Type B pancreatic cell (in vitro differentiated cells): ENCODE measurements at regions not wholly inside any gene's neighbourhood (a gene's known extent, or its start where the extent isn't known, plus 50 kb on each side); places are given as distances from the start of the nearest gene placed in this dataset.

ENCODE experiments used
- DNase-seq: peaks from one replicate; pipeline ENCODE4 v3.0.0; 2021; ENCODE audit warnings: mixed read lengths; ENCODE audit not compliant: unreplicated experiment; ENCODE audit errors: extremely low spot score
- H3K27ac Mint-ChIP-seq: 2 replicates; pipeline ENCODE4 v1.8.0; 2021; ENCODE audit warnings: mild to moderate bottlenecking, mixed read lengths
- H3K27me3 Mint-ChIP-seq: 2 replicates; pipeline ENCODE4 v1.8.0; 2021; ENCODE audit warnings: mixed read lengths
- H3K36me3 Mint-ChIP-seq: 2 replicates; pipeline ENCODE4 v1.8.0; 2021; ENCODE audit warnings: mixed read lengths
- H3K4me1 Mint-ChIP-seq: one replicate; pipeline ENCODE4 v1.8.0; 2021; ENCODE audit warnings: mixed read lengths; ENCODE audit not compliant: unreplicated experiment
- H3K4me3 Mint-ChIP-seq: 2 replicates; pipeline ENCODE4 v1.8.0; 2021; ENCODE audit warnings: mild to moderate bottlenecking, mixed read lengths
- H3K9me3 Mint-ChIP-seq: 2 replicates; pipeline ENCODE4 v1.8.0; 2021; ENCODE audit warnings: mixed read lengths
- CTCF ChIP-seq: fragments of 200-600 bp; sonication (generic); conservative IDR thresholded peaks from 2 replicates; pipeline ENCODE4 v1.5.0; 2021; ENCODE audit warnings: antibody characterized with exemption, mild to moderate bottlenecking

DNA sequence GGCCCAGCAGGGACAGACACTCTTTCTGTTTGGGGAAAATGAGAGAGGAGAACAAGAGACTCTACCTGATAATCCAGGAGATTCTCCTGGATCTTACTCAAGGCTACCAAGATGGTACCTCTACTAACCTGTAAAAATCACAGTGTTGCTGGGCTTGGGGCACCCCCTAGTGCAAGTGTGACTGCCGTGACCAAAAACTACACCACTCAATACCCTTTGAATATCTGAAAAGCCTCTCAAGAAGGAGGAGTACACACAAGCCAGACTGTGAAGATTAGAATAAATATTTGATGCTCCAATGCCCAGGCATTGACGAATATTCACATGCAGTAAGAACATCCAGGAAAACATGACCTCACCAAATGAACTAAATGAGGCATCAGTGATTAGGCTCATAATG, 965.4 kb downstream of the LRFN5 start:
- no peaks in the 10 kb centered on the region for H3K27me3 Mint-ChIP-seq
- H3K27ac Mint-ChIP-seq: no peak overlapping the region
- peaks cover 21% of the 10 kb centered on the region for H3K9me3 Mint-ChIP-seq
- no peak overlapping the region for H3K4me3 Mint-ChIP-seq
- TF ChIP-seq CTCF: no peak
- H3K4me1 Mint-ChIP-seq: no peaks in the 10 kb centered on the region
- H3K36me3 Mint-ChIP-seq: no peaks in the 10 kb centered on the region
- DNase-seq: no peak

DNA sequence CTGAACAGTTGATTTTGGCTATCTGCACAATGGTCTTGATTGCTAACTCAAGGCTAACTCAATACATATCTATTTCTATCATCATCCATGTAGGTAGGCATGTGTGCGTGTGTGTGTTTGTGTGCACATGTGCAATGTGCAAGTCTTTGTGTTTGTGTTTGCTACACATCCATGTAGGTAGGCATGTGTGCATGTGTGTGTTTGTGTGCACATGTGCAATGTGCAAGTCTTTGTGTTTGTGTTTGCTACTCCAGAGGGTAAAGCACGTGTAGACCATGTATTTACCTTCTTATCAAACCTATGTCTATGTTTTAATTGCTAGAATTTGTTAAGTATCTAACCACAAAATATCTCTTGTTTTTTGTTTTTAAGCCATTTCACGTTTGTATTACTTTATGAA, 962.6 kb downstream of the LRFN5 start:
- no peak for DNase-seq
- Mint-ChIP-seq H3K27me3 (no peaks in the 10 kb centered on the region), H3K27ac (no peak overlapping the region), H3K9me3 (peaks cover 5% of the 10 kb centered on the region), H3K4me3 (no peak overlapping the region), H3K36me3 (no peaks in the 10 kb centered on the region), H3K4me1 (no peaks in the 10 kb centered on the region)
- no peak for TF ChIP-seq CTCF

DNA sequence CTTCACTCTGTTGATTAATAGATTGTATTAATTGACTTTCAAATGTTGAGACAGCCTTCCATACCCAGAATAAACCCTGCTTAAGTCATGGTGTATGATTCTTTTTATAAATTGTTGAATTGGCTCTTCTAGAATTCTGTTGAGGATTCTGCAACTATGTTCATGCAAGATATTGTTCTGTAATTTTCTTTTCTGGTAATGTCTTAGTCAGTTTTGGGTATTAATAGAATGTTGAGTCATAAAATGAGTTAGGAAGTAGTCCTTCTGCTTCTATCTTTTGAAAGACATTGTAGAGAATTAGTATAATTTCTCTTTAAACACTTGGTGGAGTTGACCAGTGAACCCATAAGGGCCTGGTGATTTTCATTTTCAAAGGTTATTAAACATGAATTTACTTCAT, 958.9 kb downstream of the LRFN5 start:
- TF ChIP-seq CTCF: no peak
- no peaks in the 10 kb centered on the region for H3K36me3 Mint-ChIP-seq
- H3K27ac Mint-ChIP-seq: no peak overlapping the region
- H3K4me1 Mint-ChIP-seq: no peaks in the 10 kb centered on the region
- no peak overlapping the region for H3K4me3 Mint-ChIP-seq
- no peaks in the 10 kb centered on the region for H3K27me3 Mint-ChIP-seq
- peaks cover 5% of the 10 kb centered on the region for H3K9me3 Mint-ChIP-seq
- no peak for DNase-seq

DNA sequence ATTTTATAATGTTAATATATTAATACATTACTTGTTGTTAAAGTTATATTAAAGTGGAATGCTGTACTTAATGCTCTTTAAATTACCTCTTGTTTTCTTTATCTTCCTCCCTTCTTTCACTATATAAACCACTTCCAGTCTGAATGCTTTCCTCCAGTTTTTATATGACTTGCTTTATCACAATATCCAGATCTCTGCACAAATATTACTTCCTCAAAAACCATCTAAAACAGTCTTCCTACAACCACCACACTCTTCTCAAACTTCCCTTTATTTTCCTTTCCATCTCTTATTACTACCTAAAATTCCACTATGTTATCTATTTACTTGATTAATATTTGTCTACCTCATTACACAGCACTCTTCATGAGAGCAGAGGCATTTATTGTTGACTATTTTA, 956.6 kb downstream of the LRFN5 start:
- H3K36me3 Mint-ChIP-seq: no peaks in the 10 kb centered on the region
- no peak for DNase-seq
- H3K27ac Mint-ChIP-seq: no peak overlapping the region
- H3K4me1 Mint-ChIP-seq: no peaks in the 10 kb centered on the region
- H3K27me3 Mint-ChIP-seq: no peaks in the 10 kb centered on the region
- no peak overlapping the region for H3K4me3 Mint-ChIP-seq
- no peaks in the 10 kb centered on the region for H3K9me3 Mint-ChIP-seq
- no peak for TF ChIP-seq CTCF

DNA sequence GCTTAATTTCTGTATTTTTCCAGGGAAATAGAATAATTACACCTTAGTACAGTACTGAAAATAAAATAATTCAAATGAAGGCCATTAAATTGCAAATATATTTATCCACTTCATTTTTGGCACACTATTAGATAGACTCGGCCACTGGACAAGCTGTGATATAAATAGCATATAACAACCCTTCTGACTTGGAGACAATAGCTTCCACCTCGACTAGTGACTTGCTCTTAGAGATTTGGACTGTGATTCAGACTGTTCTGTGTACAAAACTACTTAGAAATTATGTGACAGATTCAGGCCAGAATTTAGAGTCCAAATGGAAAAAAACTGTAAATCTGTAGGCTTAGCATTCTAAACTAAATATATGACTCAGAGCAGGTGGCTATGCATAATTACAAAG, 949.9 kb downstream of the LRFN5 start:
- TF ChIP-seq CTCF: no peak
- DNase-seq: no peak
- Mint-ChIP-seq H3K9me3 (peaks cover 2% of the 10 kb centered on the region), H3K4me3 (no peak overlapping the region), H3K27me3 (no peaks in the 10 kb centered on the region), H3K27ac (no peak overlapping the region), H3K4me1 (no peaks in the 10 kb centered on the region), H3K36me3 (no peaks in the 10 kb centered on the region)

DNA sequence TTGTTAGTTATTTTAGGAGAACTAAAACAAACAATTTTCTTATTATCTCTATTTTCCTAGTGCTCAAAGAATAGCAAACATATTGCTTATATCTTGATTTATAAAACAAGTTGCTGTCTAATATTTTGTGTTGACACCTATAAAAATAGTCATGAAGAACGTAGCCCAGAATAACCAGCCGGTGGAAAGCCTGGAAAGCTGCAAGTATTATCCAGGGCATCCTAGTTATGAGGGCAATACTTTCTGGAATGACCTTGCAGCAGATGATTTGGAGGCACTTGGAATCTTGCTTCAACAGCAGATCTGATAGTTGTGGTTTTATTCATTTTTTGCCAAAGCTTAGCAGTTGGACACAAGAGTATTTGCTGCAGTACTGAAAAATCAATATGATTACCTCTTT, 948.7 kb downstream of the LRFN5 start:
- TF ChIP-seq CTCF: no peak
- Mint-ChIP-seq H3K4me1 (no peaks in the 10 kb centered on the region), H3K36me3 (no peaks in the 10 kb centered on the region), H3K4me3 (no peak overlapping the region), H3K27me3 (no peaks in the 10 kb centered on the region), H3K27ac (no peak overlapping the region), H3K9me3 (peaks cover 5% of the 10 kb centered on the region)
- no peak for DNase-seq
